MG63 (cell line): ENCODE measurements at regions not wholly inside any gene's neighbourhood (a gene's known extent, or its start where the extent isn't known, plus 50 kb on each side); places are given as distances from the start of the nearest gene placed in this dataset.
"Not testable (repeated sequence)": the region's sequence is repeated elsewhere in the genome, so short reads cannot be mapped to it uniquely, and the experiment has no call there.

Experiments used
- DNase-seq: peaks from one replicate; pipeline ENCODE4 v3.0.0-alpha.2; 2020
- H3K27me3 ChIP-seq: fragments of 250-450 bp; sonication (Bioruptor Pico); 2 replicates; pipeline ENCODE4 v1.5.1; 2020; ENCODE audit warnings: mild to moderate bottlenecking, moderate library complexity
- H3K36me3 ChIP-seq: fragments of 250-450 bp; sonication (Bioruptor Pico); 2 replicates; pipeline ENCODE4 v1.5.1; 2020; ENCODE audit warnings: mild to moderate bottlenecking, moderate library complexity
- H3K4me3 ChIP-seq: fragments of 250-450 bp; sonication (Bioruptor Pico); 2 replicates; pipeline ENCODE4 v1.5.1; 2020; ENCODE audit warnings: mild to moderate bottlenecking, moderate library complexity
- H3K9me3 ChIP-seq: fragments of 250-450 bp; sonication (Bioruptor Pico); 2 replicates; pipeline ENCODE4 v1.5.1; 2020; ENCODE audit warnings: mild to moderate bottlenecking, moderate library complexity

GRCh38 chr2:31698722-31699121, 118.0 kb upstream of the SRD5A2 start:
- Histone ChIP-seq H3K27me3 (no peaks in the 10 kb centered on the region), H3K4me3 (no peak overlapping the region)

DNA sequence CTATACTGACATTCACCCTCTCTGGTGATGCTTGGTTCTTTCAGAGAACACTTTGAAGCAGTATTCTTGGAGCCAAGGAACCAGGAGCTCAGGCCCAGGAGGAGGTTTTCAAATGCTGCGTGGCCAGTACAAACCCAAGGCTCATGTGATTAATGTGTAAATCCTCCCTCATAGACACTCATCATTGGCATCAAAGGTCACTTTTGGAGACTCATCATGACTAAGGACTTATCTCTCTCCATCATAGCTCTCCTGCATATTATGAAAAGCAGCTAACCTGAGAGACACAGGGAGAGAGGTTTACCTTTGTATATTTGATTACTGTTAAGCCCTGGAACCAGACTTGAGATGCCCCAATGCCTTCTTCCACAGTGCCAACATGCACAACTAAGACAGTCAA, 115.3 kb upstream of the SRD5A2 start:
- peaks cover 11% of the 10 kb centered on the region for H3K9me3 ChIP-seq

More at GRCh38 chr2:31698722-31699121, 118.0 kb upstream of the SRD5A2 start:
- Histone ChIP-seq H3K9me3 (peaks cover 7% of the 10 kb centered on the region), H3K36me3 (no peaks in the 10 kb centered on the region)
- DNase-seq: no peak

GRCh38 chr2:31694444-31694843, 113.7 kb upstream of the SRD5A2 start:
- Histone ChIP-seq H3K9me3 (peaks cover 11% of the 10 kb centered on the region), H3K4me3 (no peak overlapping the region), H3K36me3 (no peaks in the 10 kb centered on the region), H3K27me3 (no peaks in the 10 kb centered on the region)
- DNase-seq: no peak

More for the DNA sequence above, 115.3 kb upstream of the SRD5A2 start:
- no peak for DNase-seq
- no peak overlapping the region for H3K4me3 ChIP-seq
- no peaks in the 10 kb centered on the region for H3K27me3 ChIP-seq
- no peaks in the 10 kb centered on the region for H3K36me3 ChIP-seq

DNA sequence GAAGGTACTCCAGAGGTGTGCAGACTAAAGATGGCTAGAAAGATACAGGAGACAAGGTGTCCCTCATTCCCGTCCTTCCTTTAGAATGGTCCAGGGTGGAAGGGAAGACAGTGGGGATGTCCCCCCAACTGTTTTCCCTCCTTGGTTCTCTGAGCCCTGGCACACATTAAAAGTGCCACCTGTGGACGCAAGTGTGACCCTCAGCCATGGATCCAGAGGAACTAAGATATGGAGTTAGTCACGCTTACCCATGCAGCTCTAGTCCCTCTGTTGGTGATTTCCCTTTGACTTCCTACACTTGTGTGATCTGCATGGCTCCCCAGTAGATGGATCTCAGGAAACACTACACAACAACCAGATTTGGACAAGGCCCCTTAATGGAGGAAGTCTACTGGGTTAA, 113.1 kb upstream of the SRD5A2 start:
- no peaks in the 10 kb centered on the region for H3K36me3 ChIP-seq
- no peak overlapping the region for H3K4me3 ChIP-seq
- DNase-seq: no peak
- no peaks in the 10 kb centered on the region for H3K27me3 ChIP-seq
- H3K9me3 ChIP-seq: peaks cover 11% of the 10 kb centered on the region

GRCh38 chr2:31688282-31688681, 107.5 kb upstream of the SRD5A2 start:
- no peaks in the 10 kb centered on the region for H3K36me3 ChIP-seq
- H3K4me3 ChIP-seq: no peak overlapping the region
- no peak for DNase-seq
- H3K27me3 ChIP-seq: no peaks in the 10 kb centered on the region
- peaks cover 12% of the 10 kb centered on the region for H3K9me3 ChIP-seq

GRCh38 chr2:31683506-31683905, 102.8 kb upstream of the SRD5A2 start:
- H3K4me3 ChIP-seq, DNase-seq, H3K9me3 ChIP-seq, H3K27me3 ChIP-seq, H3K36me3 ChIP-seq: not testable (repeated sequence)

DNA sequence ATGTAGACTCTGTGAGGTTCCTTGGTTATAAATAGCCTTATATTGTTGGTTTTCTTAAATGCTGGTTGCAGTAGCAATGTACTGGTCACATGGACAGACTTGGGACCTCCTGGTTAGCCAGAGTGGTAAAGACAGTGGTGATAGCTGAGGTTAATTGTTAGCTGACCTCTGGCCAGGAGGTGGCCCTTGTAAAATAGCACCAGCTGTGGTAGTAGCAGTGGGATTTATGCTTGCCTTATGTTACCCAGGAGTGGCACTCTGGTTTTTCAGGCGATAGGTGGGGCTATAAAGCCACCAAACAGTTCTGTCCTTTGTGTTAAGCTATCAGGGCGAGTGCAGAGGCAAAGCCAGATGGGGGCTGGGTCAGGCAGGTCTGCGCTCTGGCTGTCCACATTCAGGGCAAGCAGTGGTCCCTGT, 94.8 kb upstream of the SRD5A2 start:
- no peak for DNase-seq
- no peaks in the 10 kb centered on the region for H3K27me3 ChIP-seq

DNA sequence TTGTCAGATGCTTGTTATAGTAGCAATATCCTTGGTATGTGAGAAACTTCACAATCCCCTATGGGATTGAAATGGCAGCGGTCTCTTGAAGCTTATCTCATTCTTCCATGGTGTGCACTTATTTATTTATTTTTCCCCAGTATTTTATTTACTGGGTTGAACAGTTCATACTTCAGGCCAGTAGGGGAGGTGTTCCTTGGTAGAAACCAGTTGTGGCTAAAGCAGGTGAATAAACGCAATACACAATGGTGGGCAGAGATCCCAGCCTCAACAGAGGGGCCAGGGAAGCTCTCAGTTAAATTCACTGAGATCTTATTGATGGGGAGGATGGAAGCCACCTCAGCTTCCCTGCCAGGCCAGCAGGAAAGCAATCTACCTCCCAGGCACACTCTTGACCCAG, 93.7 kb upstream of the SRD5A2 start:
- Histone ChIP-seq H3K36me3 (no peaks in the 10 kb centered on the region), H3K4me3 (no peak overlapping the region), H3K9me3 (peaks cover 4% of the 10 kb centered on the region), H3K27me3 (no peaks in the 10 kb centered on the region)
- DNase-seq: no peak

More for the DNA sequence above, 94.8 kb upstream of the SRD5A2 start:
- Histone ChIP-seq H3K36me3 (no peaks in the 10 kb centered on the region), H3K9me3 (peaks cover 4% of the 10 kb centered on the region), H3K4me3 (no peak overlapping the region)

DNA sequence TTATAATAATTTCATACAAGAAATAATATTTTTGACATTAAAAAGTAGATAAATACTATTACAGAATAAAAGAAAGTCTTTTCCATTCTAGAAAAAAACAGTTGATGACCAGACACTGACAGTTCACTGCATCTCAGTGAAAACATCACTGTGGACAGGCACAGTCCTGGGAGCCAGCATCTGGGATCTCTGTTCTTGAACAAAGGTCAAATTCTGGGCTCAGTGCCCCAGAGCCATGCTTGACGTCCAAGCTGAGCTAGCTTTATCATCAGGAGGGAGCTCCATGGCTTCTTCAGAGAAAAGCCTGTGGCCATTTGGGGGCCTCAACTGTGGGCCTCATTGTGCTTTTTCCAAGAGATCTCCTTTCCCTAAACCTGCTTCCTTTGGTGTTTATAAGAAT, 86.1 kb upstream of the SRD5A2 start:
- Histone ChIP-seq H3K27me3 (no peaks in the 10 kb centered on the region; the same call in 1 of the 2 replicates), H3K4me3 (no peak overlapping the region), H3K9me3 (no peaks in the 10 kb centered on the region), H3K36me3 (no peaks in the 10 kb centered on the region)
- DNase-seq: no peak

GRCh38 chr2:31664949-31665724, 84.4 kb upstream of the SRD5A2 start:
- Histone ChIP-seq H3K27me3 (no peaks in the 10 kb centered on the region; the same call in 1 of the 2 replicates), H3K4me3 (no peak overlapping the region), H3K9me3 (no peaks in the 10 kb centered on the region), H3K36me3 (no peaks in the 10 kb centered on the region)
- DNase-seq: no peak

DNA sequence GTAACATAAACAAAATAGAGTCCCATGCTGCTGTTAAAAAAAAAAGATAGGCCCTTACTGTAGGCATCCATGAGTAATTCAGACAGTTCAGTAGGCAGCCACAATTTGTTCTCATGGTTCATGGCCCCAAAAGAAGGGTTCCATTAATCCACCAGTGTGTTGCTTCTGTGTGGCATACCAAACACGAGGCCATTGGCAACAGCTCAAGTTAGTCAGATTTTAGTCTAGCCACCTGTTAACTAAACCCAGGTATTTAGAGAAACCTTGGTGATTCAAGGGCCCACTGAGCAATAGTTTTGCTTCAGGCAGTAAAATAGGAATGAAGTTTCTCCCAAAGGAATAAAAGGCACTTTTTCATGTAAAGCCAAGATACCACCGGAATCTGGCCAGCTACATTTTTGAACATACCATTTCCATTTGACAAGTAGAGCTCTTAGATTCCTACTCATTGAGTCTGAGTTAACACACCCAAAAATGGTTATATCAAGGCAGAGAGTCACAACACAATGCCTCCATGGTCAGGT, 80.1 kb upstream of the SRD5A2 start:
- no peak overlapping the region for H3K4me3 ChIP-seq
- no peaks in the 10 kb centered on the region for H3K9me3 ChIP-seq
- no peaks in the 10 kb centered on the region; the same call in 1 of the 2 replicates for H3K27me3 ChIP-seq
- DNase-seq: no peak
- no peaks in the 10 kb centered on the region for H3K36me3 ChIP-seq

GRCh38 chr2:31660165-31660564, 79.4 kb upstream of the SRD5A2 start:
- no peaks in the 10 kb centered on the region for H3K36me3 ChIP-seq
- DNase-seq: no peak
- H3K4me3 ChIP-seq: no peak overlapping the region
- H3K27me3 ChIP-seq: no peaks in the 10 kb centered on the region; the same call in 1 of the 2 replicates
- no peaks in the 10 kb centered on the region for H3K9me3 ChIP-seq

GRCh38 chr2:31654241-31654640, 73.5 kb upstream of the SRD5A2 start:
- Histone ChIP-seq H3K36me3 (no peaks in the 10 kb centered on the region), H3K27me3 (no peaks in the 10 kb centered on the region; the same call in 1 of the 2 replicates), H3K9me3 (no peaks in the 10 kb centered on the region), H3K4me3 (no peak overlapping the region)
- DNase-seq: no peak

GRCh38 chr2:31651736-31652135, 71.0 kb upstream of the SRD5A2 start:
- Histone ChIP-seq H3K4me3 (no peak overlapping the region), H3K9me3 (no peaks in the 10 kb centered on the region), H3K27me3 (no peaks in the 10 kb centered on the region; the same call in 1 of the 2 replicates), H3K36me3 (no peaks in the 10 kb centered on the region)
- DNase-seq: no peak

GRCh38 chr2:31651267-31651666, 70.5 kb upstream of the SRD5A2 start:
- DNase-seq: no peak
- no peaks in the 10 kb centered on the region for H3K9me3 ChIP-seq
- no peak overlapping the region for H3K4me3 ChIP-seq
- no peaks in the 10 kb centered on the region for H3K36me3 ChIP-seq
- no peaks in the 10 kb centered on the region for H3K27me3 ChIP-seq

- DNase-seq: no peak
- H3K27me3 ChIP-seq: peaks cover 3% of the 10 kb centered on the region
- H3K4me3 ChIP-seq: no peak overlapping the region
- H3K36me3 ChIP-seq: no peaks in the 10 kb centered on the region
- H3K9me3 ChIP-seq: no peaks in the 10 kb centered on the region
Measured at GRCh38 chr2:31644551-31644950, 63.8 kb upstream of the SRD5A2 start.

- no peak for DNase-seq
- no peaks in the 10 kb centered on the region for H3K9me3 ChIP-seq
- H3K27me3 ChIP-seq: peaks cover 3% of the 10 kb centered on the region
- H3K36me3 ChIP-seq: no peaks in the 10 kb centered on the region
- H3K4me3 ChIP-seq: no peak overlapping the region
Measured at GRCh38 chr2:31642707-31643106, 62.0 kb upstream of the SRD5A2 start.

GRCh38 chr2:31632201-31632600, 51.5 kb upstream of the SRD5A2 start:
- not testable (repeated sequence) for DNase-seq, H3K9me3 ChIP-seq, H3K36me3 ChIP-seq, H3K27me3 ChIP-seq, H3K4me3 ChIP-seq
